ENCODE measurements at regions not wholly inside any gene's neighbourhood (a gene's known extent, or its start where the extent isn't known, plus 50 kb on each side); places are given as distances from the start of the nearest gene placed in this dataset.

DNA sequence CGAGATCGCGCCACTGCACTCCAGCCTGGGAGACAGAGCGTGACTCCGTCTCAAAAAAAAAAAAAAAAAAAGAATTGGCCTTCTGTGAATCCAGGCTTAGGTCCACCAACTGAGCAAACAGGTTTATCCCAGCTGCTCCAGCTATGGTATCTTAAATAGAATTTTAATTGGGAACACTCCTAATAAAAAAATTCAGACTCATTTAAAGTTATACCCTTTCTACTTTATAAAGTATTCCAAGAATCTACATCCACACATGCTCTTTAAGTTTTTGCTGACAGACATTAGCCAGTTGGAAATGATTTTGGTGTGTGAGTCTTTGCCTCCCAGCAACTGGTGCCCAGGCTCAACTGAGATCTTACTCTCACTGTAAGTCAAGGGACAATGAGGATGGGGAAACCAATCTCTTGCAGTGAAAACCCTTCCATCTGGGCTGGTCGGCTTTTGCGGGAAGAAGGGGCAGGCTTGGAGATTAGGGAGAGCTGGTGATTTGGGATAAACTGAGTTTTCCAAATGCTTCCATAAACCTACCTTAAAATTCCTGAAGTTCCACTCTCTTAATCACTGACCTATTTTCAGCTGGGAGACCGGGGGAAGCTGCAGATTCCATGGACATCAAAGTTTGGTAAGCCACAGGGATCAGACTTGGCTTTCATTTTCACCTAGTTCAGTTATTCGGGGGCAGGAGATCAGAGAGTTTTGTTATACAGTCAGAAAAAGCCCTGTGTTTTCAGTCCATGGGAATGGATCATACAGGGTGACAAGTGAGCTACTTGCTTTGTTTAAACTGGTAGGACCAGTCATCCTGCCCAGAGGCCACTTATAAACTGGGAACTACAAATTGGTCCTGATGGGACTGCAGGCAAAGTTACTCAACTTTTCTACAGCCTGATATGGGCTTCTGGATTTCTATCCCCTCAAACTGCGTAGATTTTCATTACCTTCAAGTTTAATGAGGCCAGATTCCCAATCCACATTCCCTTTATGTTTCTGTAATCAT, 89.3 kb upstream of the ZNF746 start:
- DNase-seq (ENCODE audit: low read depth in 1 of 2, low spot score in 2 of 2): peak in 1 of 2 experiments; percentile 14
- no peaks in the 10 kb centered on the region for H3K23me2 ChIP-seq (ENCODE audit: low read depth, low read length)
- H3K79me2 ChIP-seq (ENCODE audit: control insufficient read depth in 1 of 2, insufficient read depth in 2 of 2, low read length in 2 of 2): no peaks in the 10 kb centered on the region
- H3K56ac ChIP-seq (replicated peaks; ENCODE audit: insufficient read length, low read depth, low read length): no peak overlapping the region
- H4K20me1 ChIP-seq (replicated peaks in 1 of 2; ENCODE audit: control insufficient read depth in 1 of 2, insufficient read depth in 2 of 2, low read length in 2 of 2): peaks cover 0 to 2% of the 10 kb centered on the region in 2 experiments
- H3K23ac ChIP-seq (ENCODE audit: insufficient read length): no peak overlapping the region
- no peaks in the 10 kb centered on the region for H3K79me1 ChIP-seq (ENCODE audit: low read depth, low read length)
- no peak overlapping the region for H2BK5ac ChIP-seq (ENCODE audit: low read depth, low read length)
- no peak overlapping the region for H2AK5ac ChIP-seq (ENCODE audit: low read depth, low read length)
- H3K9ac ChIP-seq (replicated peaks in 1 of 4; ENCODE audit: extremely low read depth in 1 of 4, low read depth in 3 of 4, low read length in 3 of 4): no peak overlapping the region
- CTCF ChIA-PET (ENCODE audit: partially characterized antibody): interaction anchor here (1.2 to 5.9 kb wide), 2 partner anchors 11 to 38 kb away, joined by 3 to 29 read pairs; no protein-coding TSS in a partner anchor
- no peak overlapping the region for H2BK20ac ChIP-seq (ENCODE audit: low read length)
- no peak overlapping the region for H3K4me3 ChIP-seq (ENCODE audit: extremely low read depth in 1 of 4, insufficient read depth in 2 of 4, low read depth in 3 of 4, low read length in 4 of 4)
- H3K27me3 ChIP-seq (replicated peaks in 1 of 4; ENCODE audit: control insufficient read depth in 3 of 4, extremely low read depth in 1 of 4, insufficient read depth in 3 of 4, low read length in 3 of 4): no peaks in the 10 kb centered on the region
- 92% methylated on average over 5 of the region's 10 CpGs; no CpG with 5 or more reads in 1 of the 2 experiments for WGBS, 2 experiments (ENCODE audit: extremely low coverage in 1 of 2, insufficient coverage in 1 of 2, insufficient read length in 1 of 2, insufficient replicate concordance in 2 of 2, low coverage in 1 of 2, low lambda C conversion rate in 2 of 2, missing lambda C conversion rate in 1 of 2)
- H3K14ac ChIP-seq (ENCODE audit: insufficient read length): no peak overlapping the region
- H4K8ac ChIP-seq (ENCODE audit: extremely low read depth, insufficient read depth, low read length): no peak overlapping the region
- H2BK120ac ChIP-seq (replicated peaks; ENCODE audit: low read depth, low read length): no peak overlapping the region
- no peak overlapping the region for H3K27ac ChIP-seq (ENCODE audit: low read depth, low read length)
- H3K4me1 ChIP-seq (replicated peaks in 1 of 4; ENCODE audit: control insufficient read depth in 3 of 4, insufficient read depth in 4 of 4, low read length in 3 of 4): no peaks in the 10 kb centered on the region
- POLR2A ChIA-PET (ENCODE audit: partially characterized antibody): interaction anchor here (0.8 to 1.5 kb wide), 2 partner anchors 8 to 18 kb away, joined by 3 to 6 read pairs; no protein-coding TSS in a partner anchor
- no peak overlapping the region for H2BK15ac ChIP-seq (ENCODE audit: low read length)
- no peak overlapping the region for H3K4me2 ChIP-seq (ENCODE audit: insufficient read depth in 1 of 2, low read depth in 2 of 2, low read length in 2 of 2)
- H3K4ac ChIP-seq (replicated peaks; ENCODE audit: insufficient read length, low read depth, low read length): no peak overlapping the region
- H3K18ac ChIP-seq (ENCODE audit: extremely low read depth, low read length): no peak overlapping the region
- no peak overlapping the region for H4K91ac ChIP-seq (replicated peaks; ENCODE audit: insufficient read length, low read length)
- no peak for FAIRE-seq
- H3K9me3 ChIP-seq (ENCODE audit: insufficient read depth in 2 of 2, low read depth in 1 of 2, low read length in 1 of 2): peaks cover 3 to 7% of the 10 kb centered on the region in 2 experiments; a peak in 2 of 4 replicates
- no peak overlapping the region for H2AFZ ChIP-seq (ENCODE audit: low read length)
- H2BK12ac ChIP-seq (ENCODE audit: low read depth, low read length): no peak overlapping the region
- H3K36me3 ChIP-seq (ENCODE audit: control insufficient read depth in 2 of 4, insufficient read depth in 4 of 4, low read length in 3 of 4): peaks cover 0 to 43% (median 12%) of the 10 kb centered on the region in 4 experiments; a peak in 5 of 8 replicates
- H4K5ac ChIP-seq (ENCODE audit: insufficient read length, low read depth, low read length): no peak overlapping the region

Data from H1 (cell line).